Stimulated activated memory B cell treated with anti-CD40 and anti-IgM and Interleukin-4, amounts not matched to agents 10 μg/mL and 1 μg/mL and 100 μg/mL, for 72 hours (primary cell): ENCODE measurements at regions not wholly inside any gene's neighbourhood (a gene's known extent, or its start where the extent isn't known, plus 50 kb on each side); places are given as distances from the start of the nearest gene placed in this dataset.
"Not testable (repeated sequence)": the region's sequence is repeated elsewhere in the genome, so short reads cannot be mapped to it uniquely, and the experiment has no call there.

Experiments
- ATAC-seq: fragments of 150-1000 bp; cut with Tn5 transposase; 2 replicates; pipeline ENCODE4 v1.10.0; 2021
- H3K27ac Mint-ChIP-seq: one replicate; pipeline ENCODE4 v1.8.0; 2022; ENCODE audit warnings: mild to moderate bottlenecking, mixed read lengths
- H3K27me3 Mint-ChIP-seq: one replicate; pipeline ENCODE4 v1.8.0; 2022; ENCODE audit warnings: mixed read lengths
- H3K36me3 Mint-ChIP-seq: one replicate; pipeline ENCODE4 v1.8.0; 2022; ENCODE audit warnings: mixed read lengths
- H3K4me1 Mint-ChIP-seq: one replicate; pipeline ENCODE4 v1.8.0; 2022; ENCODE audit warnings: mixed read lengths
- H3K4me3 Mint-ChIP-seq: one replicate; pipeline ENCODE4 v1.8.0; 2022; ENCODE audit warnings: mild to moderate bottlenecking, moderate library complexity, mixed read lengths
- H3K9me3 Mint-ChIP-seq: one replicate; pipeline ENCODE4 v1.8.0; 2022; ENCODE audit warnings: mixed read lengths

DNA sequence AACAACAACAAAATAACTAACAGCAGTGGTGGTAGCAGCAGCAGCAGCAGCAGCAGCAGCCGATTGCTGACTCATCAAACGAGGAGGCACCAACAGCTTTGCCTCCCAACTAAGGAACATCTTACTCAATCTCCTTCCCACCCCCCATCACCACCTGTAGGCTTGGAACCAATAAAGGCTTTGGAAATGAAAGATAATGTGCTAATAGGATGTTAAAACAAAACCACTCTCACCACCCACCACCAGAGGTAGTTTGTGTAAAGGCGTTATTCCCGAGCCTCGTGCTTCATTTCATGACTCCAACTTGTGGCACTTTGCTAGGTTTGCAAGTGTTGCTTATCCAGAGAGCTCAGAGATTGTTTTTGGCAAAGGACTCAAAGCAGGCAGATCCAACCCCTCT is 346.5 kb downstream of the CD83 start:
- H3K4me3 Mint-ChIP-seq: no peak overlapping the region
- H3K9me3 Mint-ChIP-seq: peaks cover 16% of the 10 kb centered on the region
- ATAC-seq: no peak
- H3K36me3 Mint-ChIP-seq: peaks cover 48% of the 10 kb centered on the region
- no peaks in the 10 kb centered on the region for H3K27me3 Mint-ChIP-seq
- no peak overlapping the region for H3K27ac Mint-ChIP-seq
- no peaks in the 10 kb centered on the region for H3K4me1 Mint-ChIP-seq

DNA sequence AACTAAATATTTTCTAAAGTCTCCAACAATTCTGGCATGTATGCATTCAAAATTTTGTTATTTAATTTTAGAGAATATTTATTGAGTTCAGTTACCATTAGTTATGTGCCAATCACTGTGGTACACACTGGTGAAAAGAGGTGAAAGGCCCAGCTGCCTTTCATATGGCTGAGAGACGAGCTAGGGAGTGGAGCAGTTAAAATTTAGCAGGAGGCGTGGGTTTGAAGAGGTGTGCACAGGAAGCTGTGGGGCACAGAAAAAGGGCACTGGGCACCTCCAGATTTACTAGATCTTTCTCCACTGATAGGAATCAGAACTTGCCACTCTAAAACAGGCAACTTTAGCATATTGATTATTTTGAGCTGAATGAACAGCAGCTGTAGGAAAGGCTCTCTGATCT is 347.1 kb downstream of the CD83 start:
- Mint-ChIP-seq H3K4me1 (no peaks in the 10 kb centered on the region), H3K36me3 (peaks cover 48% of the 10 kb centered on the region), H3K27me3 (no peaks in the 10 kb centered on the region), H3K4me3 (no peak overlapping the region), H3K27ac (no peak overlapping the region), H3K9me3 (peaks cover 19% of the 10 kb centered on the region)
- ATAC-seq: no peak

DNA sequence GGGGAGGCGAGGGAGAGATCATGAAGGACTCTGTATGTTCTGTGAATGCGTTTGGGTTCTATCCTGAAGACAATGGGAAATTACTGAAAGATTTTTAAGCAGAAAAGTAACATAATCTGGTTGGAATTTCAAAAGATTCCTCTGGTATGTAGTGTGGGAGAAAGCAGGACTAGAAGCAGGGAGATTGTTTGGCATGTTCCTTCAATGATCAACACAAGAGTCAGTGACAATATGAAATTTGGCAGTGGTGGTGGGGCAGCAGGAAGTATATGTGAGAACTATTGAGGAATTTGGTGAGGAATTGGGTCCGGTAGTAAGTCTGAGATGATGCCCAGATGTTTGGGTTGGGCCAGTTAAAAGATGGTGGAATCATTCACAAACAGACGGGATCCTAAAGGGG is 348.7 kb downstream of the CD83 start:
- H3K4me3 Mint-ChIP-seq: no peak overlapping the region
- H3K27me3 Mint-ChIP-seq: no peaks in the 10 kb centered on the region
- no peak for ATAC-seq
- H3K36me3 Mint-ChIP-seq: peaks cover 35% of the 10 kb centered on the region
- H3K4me1 Mint-ChIP-seq: no peaks in the 10 kb centered on the region
- H3K27ac Mint-ChIP-seq: no peak overlapping the region
- peaks cover 19% of the 10 kb centered on the region for H3K9me3 Mint-ChIP-seq

GRCh38 chr6:14467591-14467990 is 350.0 kb downstream of the CD83 start:
- ATAC-seq: no peak
- H3K4me1 Mint-ChIP-seq: no peaks in the 10 kb centered on the region
- H3K4me3 Mint-ChIP-seq: no peak overlapping the region
- H3K27me3 Mint-ChIP-seq: no peaks in the 10 kb centered on the region
- H3K36me3 Mint-ChIP-seq: peaks cover 34% of the 10 kb centered on the region
- no peak overlapping the region for H3K27ac Mint-ChIP-seq
- H3K9me3 Mint-ChIP-seq: peaks cover 17% of the 10 kb centered on the region

GRCh38 chr6:14468647-14469321 is 351.2 kb downstream of the CD83 start:
- H3K36me3 Mint-ChIP-seq: peaks cover 38% of the 10 kb centered on the region
- H3K9me3 Mint-ChIP-seq: peaks cover 16% of the 10 kb centered on the region
- ATAC-seq: no peak
- H3K27ac Mint-ChIP-seq: no peak overlapping the region
- H3K4me3 Mint-ChIP-seq: no peak overlapping the region
- no peaks in the 10 kb centered on the region for H3K27me3 Mint-ChIP-seq
- H3K4me1 Mint-ChIP-seq: peaks cover 6% of the 10 kb centered on the region

DNA sequence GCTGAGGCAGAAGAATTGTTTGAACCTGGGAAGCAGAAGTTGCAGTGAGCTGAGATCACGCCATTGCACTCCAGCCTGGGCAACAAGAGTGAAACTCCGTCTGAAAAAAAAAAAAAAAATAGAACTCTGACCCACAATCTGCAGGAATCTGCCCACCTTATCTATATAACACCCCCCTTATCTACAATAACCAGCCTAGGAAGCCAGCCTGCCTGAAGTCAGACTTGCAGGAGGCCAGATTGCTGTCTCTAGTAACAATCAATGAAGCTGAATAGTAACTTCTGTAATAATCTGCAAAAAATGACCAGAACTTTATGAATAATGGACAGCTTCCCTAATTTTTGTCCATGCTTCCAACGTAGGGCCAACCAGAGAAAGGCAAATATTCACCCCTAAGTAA is 352.5 kb downstream of the CD83 start:
- no peak overlapping the region for H3K4me3 Mint-ChIP-seq
- H3K9me3 Mint-ChIP-seq: peaks cover 15% of the 10 kb centered on the region
- no peak for ATAC-seq
- no peaks in the 10 kb centered on the region for H3K27me3 Mint-ChIP-seq
- no peak overlapping the region for H3K27ac Mint-ChIP-seq
- H3K36me3 Mint-ChIP-seq: peaks cover 35% of the 10 kb centered on the region
- H3K4me1 Mint-ChIP-seq: peaks cover 14% of the 10 kb centered on the region

DNA sequence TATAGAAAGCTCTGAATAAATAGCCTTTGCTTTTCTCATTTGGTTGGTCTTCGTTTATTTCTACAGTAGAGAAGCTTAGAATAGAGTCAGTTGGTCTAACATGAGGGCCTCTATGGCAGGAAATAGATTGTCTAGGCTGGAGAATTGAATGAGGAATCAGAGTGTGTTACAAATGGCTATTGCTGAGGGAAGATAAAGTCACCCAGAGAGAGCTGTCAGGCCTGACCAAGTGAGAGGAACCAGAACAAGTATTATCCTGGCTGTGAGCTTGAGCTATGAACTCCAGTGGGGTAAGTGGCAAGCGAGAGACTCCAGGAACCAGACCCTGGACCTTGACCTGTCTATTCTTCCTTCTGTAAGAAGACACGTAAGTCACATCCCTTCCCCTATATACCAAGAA is 353.1 kb downstream of the CD83 start:
- Mint-ChIP-seq H3K4me1 (peaks cover 20% of the 10 kb centered on the region), H3K27ac (no peak overlapping the region), H3K4me3 (no peak overlapping the region), H3K9me3 (peaks cover 13% of the 10 kb centered on the region), H3K36me3 (peaks cover 29% of the 10 kb centered on the region), H3K27me3 (no peaks in the 10 kb centered on the region)
- ATAC-seq: no peak

DNA sequence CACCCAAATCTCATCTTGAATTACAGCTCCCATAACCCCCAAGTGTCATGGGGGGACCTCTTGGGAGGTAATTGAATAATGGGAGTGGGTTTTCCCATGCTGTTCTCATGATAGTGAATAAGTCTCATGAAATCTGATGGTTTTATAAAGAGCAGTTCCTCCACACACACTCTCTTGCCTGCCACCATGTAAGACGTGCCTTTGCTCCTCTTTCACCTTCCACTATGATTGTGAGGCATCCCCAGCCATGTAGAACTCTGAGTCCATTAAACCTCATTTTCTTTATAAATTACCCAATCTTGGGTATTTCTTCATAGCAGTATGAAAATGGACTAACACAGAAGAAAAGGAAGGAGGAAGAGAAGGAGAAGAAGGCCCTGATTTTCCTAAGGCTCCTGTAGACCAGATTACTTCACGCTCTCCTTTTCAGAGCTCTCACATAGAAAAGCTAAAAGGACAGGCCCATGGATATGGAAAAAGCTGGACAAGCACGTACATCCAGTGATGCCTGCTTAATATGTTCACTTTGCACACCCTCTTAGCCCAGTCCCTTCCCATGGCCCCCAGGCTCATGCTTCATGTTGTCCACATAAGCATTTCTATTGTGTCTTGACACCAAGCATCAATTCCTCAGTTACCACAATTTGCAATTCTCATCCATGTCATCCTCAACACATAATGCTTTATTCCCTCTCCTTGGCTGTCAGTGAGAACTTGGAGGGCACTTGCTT is 354.8 kb downstream of the CD83 start:
- no peak for ATAC-seq
- no peaks in the 10 kb centered on the region for H3K27me3 Mint-ChIP-seq
- H3K4me3 Mint-ChIP-seq: no peak overlapping the region
- H3K4me1 Mint-ChIP-seq: peaks cover 23% of the 10 kb centered on the region
- H3K9me3 Mint-ChIP-seq: peaks cover 9% of the 10 kb centered on the region
- H3K27ac Mint-ChIP-seq: peak overlapping the region; percentile 53
- H3K36me3 Mint-ChIP-seq: peaks cover 23% of the 10 kb centered on the region

- peak; percentile 24 for ATAC-seq
- peak overlapping the region; percentile 53 for H3K27ac Mint-ChIP-seq
Observed at GRCh38 chr6:14472986-14473337, 355.4 kb downstream of the CD83 start.

GRCh38 chr6:14474816-14475215 is 357.2 kb downstream of the CD83 start:
- Mint-ChIP-seq H3K27me3 (no peaks in the 10 kb centered on the region), H3K9me3 (no peaks in the 10 kb centered on the region), H3K4me1 (peaks cover 23% of the 10 kb centered on the region), H3K4me3 (no peak overlapping the region), H3K27ac (peak overlapping the region; percentile 3), H3K36me3 (peaks cover 15% of the 10 kb centered on the region)
- peak; percentile 16 for ATAC-seq

More at GRCh38 chr6:14472986-14473337, 355.4 kb downstream of the CD83 start:
- Mint-ChIP-seq H3K27me3 (no peaks in the 10 kb centered on the region), H3K4me3 (no peak overlapping the region), H3K9me3 (peaks cover 9% of the 10 kb centered on the region), H3K4me1 (peaks cover 23% of the 10 kb centered on the region), H3K36me3 (peaks cover 23% of the 10 kb centered on the region)

GRCh38 chr6:14475306-14475705 is 357.7 kb downstream of the CD83 start:
- Mint-ChIP-seq H3K27me3 (no peaks in the 10 kb centered on the region), H3K4me1 (peaks cover 23% of the 10 kb centered on the region), H3K36me3 (peaks cover 17% of the 10 kb centered on the region), H3K27ac (peak overlapping the region; percentile 3), H3K9me3 (no peaks in the 10 kb centered on the region), H3K4me3 (no peak overlapping the region)
- no peak for ATAC-seq

- Mint-ChIP-seq H3K4me3 (no peak overlapping the region), H3K4me1 (peaks cover 23% of the 10 kb centered on the region), H3K36me3 (peaks cover 24% of the 10 kb centered on the region), H3K27me3 (no peaks in the 10 kb centered on the region), H3K9me3 (peaks cover 3% of the 10 kb centered on the region), H3K27ac (no peak overlapping the region)
- ATAC-seq: no peak
Observed at GRCh38 chr6:14476793-14477531, 359.4 kb downstream of the CD83 start.

DNA sequence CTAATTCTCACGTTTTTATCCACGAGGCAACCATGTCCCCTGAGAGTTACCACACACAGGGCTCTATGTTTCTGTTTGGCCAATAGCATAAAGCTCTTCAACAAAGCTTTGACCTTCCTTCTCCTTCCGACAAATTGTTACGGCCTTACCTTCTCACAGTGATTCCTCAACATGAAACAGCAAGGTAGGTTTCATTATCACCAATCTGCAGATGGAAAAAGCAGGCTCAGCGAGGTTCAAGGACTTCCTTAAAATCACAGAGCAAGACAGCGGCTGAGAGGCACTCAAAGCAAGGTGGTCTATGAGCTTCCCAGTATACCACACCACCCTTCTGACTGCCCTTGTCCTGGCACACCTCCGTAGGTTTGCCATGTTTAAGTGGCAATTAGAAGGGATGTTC is 360.0 kb downstream of the CD83 start:
- Mint-ChIP-seq H3K9me3 (peaks cover 4% of the 10 kb centered on the region), H3K4me1 (peaks cover 23% of the 10 kb centered on the region), H3K27me3 (no peaks in the 10 kb centered on the region), H3K4me3 (no peak overlapping the region), H3K27ac (no peak overlapping the region), H3K36me3 (peaks cover 22% of the 10 kb centered on the region)
- ATAC-seq: no peak

DNA sequence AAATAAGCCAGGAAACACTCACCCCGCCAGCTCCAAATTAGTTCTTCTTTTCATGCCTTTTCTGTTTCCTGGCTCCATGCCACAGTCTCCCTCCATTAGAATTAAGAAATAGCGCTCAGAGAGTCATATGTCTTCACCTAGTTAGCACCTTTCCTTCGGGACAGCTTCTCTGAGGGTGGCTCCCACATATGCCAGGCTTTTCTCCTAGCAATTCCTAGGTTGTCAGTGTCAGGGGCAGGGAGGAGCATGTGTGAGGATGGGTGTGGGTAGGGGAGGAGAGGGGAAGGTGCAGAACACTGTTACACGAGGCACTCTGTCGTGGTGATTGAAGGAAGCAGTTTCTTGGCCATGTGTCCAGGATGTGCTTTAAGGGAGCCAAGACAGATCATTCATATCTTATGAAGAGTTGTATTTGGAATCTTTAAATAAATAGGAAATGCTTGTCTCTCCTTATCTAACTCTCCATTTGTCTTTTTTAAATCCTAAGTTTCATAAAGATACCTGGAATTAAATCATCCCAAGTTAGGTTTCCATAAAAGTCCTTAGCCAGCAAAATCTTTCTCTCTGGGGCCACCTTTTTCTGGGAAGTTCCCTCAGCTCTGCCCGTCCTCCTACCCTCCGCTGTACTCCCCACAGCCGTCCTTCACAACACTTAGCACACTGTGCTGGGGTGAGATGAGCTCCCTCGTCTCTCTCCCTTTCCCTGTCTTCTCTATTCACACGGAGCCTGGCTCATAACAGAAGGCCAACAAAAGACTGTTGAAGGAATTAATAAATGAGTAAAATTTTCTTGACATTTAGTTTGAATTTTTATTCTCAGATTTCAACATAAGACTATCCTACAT is 361.0 kb downstream of the CD83 start:
- Mint-ChIP-seq H3K4me1 (peaks cover 17% of the 10 kb centered on the region), H3K36me3 (peaks cover 14% of the 10 kb centered on the region), H3K27ac (no peak overlapping the region), H3K9me3 (peaks cover 8% of the 10 kb centered on the region), H3K27me3 (no peaks in the 10 kb centered on the region), H3K4me3 (no peak overlapping the region)
- ATAC-seq: no peak

- H3K27me3 Mint-ChIP-seq, H3K4me1 Mint-ChIP-seq, H3K4me3 Mint-ChIP-seq, ATAC-seq, H3K27ac Mint-ChIP-seq, H3K9me3 Mint-ChIP-seq: not testable (repeated sequence)
- peaks cover 14% of the 10 kb centered on the region for H3K36me3 Mint-ChIP-seq
Observed at GRCh38 chr6:14481946-14482345, 364.4 kb downstream of the CD83 start.
